ENCODE measurements at regions not wholly inside any gene's neighbourhood (a gene's known extent, or its start where the extent isn't known, plus 50 kb on each side); places are given as distances from the start of the nearest gene placed in this dataset.
"Not testable (repeated sequence)": the region's sequence is repeated elsewhere in the genome, so short reads cannot be mapped to it uniquely, and the experiment has no call there.

DNA sequence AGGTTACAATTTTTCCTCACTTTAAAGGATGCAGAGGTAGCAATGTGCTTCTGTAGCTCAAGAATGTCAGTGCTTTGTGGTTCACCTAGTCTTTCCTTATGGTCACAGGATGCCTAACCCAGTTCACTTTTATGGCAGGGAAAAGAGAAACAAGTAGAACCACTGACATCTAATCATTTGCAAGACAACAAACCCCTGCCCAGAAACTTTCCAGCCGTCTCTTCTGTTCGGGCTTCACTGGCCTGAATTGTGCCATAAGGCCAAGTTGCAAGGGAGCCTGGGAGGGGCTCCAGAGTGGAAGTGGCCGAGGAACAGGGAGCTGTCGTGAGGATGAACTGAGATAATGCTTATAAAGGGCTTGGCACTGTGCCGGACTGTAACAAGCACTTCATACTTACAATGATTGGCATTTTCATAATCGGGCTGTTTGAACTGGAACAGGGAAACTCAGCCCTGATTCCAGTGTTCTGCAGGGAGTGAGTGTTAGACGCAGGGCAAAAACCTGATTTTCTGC lies 212.6 kb downstream of the BCAS1 start:
- peak in 1 of 2 donors; percentile 25 for DNase-seq
- H3K36me3 ChIP-seq, result no peaks in the 10 kb centered on the region
- TF ChIP-seq, protein P1, sequence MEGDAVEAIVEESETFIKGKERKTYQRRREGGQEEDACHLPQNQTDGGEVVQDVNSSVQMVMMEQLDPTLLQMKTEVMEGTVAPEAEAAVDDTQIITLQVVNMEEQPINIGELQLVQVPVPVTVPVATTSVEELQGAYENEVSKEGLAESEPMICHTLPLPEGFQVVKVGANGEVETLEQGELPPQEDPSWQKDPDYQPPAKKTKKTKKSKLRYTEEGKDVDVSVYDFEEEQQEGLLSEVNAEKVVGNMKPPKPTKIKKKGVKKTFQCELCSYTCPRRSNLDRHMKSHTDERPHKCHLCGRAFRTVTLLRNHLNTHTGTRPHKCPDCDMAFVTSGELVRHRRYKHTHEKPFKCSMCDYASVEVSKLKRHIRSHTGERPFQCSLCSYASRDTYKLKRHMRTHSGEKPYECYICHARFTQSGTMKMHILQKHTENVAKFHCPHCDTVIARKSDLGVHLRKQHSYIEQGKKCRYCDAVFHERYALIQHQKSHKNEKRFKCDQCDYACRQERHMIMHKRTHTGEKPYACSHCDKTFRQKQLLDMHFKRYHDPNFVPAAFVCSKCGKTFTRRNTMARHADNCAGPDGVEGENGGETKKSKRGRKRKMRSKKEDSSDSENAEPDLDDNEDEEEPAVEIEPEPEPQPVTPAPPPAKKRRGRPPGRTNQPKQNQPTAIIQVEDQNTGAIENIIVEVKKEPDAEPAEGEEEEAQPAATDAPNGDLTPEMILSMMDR (IDR thresholded peaks at IDR 0.05), result no peak
- no peaks in the 10 kb centered on the region for H3K27me3 ChIP-seq
- intact Hi-C loops (cut with DNase I; ENCODE audit: low total_unique reads), result no loop called here
- no peak overlapping the region for H3K4me3 ChIP-seq
- no peaks in the 10 kb centered on the region for H3K4me1 ChIP-seq
- H3K27ac ChIP-seq, result no peak overlapping the region
- no peaks in the 10 kb centered on the region for H3K9me3 ChIP-seq

DNA sequence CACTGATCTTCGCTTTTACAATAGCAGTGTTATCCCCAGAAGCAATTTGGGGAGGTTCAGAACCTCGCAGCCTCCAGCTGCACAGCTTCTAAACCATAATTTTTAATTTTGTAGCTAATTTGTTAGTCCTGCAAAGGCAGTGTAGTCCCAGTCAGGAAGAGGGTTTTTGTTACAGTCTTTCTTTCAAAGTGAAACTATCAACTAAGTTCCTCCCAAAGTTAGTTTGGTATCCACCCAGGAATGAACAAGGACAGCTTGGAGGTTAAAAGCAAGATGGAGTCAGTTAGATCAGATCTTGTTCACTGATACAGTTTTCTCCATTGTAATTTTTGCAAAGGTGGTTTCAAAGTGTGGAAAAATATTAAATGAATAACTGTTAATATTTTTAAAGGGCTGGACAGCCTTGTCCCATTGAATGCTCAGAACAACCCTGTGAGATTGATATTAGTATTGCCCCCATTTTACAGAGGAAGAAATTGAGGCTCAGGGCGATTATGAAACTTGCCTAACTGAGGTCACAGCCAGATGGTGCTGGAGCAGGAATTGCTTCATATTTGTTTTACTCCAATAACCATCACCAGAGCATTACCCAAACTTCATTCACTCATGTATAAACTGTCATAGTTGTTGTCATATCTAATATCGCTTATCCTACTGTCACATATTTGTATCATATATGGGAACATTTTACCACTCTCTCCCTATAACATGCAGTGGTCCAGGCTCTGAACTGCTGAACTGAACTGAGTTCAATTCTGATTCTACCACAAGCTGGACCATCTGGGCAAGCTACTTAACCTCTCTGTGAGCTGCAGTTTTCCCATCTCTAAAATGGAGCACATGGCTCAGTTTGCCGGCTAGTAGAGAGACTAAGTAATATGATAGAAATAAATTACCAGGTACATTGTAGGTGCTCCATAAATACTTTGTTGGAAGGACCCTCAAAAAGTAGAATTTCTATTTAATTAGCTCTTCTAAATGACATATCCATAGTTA lies 213.8 kb downstream of the BCAS1 start:
- H3K4me3 ChIP-seq, result no peak overlapping the region
- TF ChIP-seq, protein P1 (IDR thresholded peaks at IDR 0.05), result no peak
- no peaks in the 10 kb centered on the region for H3K4me1 ChIP-seq
- no peak for DNase-seq
- no peaks in the 10 kb centered on the region for H3K9me3 ChIP-seq
- H3K27ac ChIP-seq, result no peak overlapping the region
- intact Hi-C loops (cut with DNase I; ENCODE audit: low total_unique reads), result no loop called here
- no peaks in the 10 kb centered on the region for H3K27me3 ChIP-seq
- H3K36me3 ChIP-seq, result no peaks in the 10 kb centered on the region

DNA sequence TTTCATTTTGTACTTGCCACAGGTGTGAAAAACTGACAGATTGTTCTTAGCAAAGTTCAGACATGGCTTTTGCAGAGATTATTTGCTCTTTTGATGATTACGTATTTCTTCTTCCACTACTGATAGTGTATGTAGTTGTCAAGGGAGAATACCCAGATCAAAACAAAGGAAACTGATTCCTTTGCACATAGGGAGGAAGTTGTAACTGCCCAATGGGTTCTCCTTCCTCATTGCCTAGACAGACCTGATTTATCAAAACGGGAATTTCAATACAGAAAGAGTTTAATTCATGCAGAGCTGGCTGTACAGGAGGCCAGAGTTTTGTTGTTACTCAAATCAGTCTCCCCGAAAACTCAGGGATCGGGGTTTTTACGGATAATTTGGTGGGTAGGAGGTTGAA lies 214.7 kb downstream of the BCAS1 start:
- H3K27ac ChIP-seq, result no peak overlapping the region
- H3K4me1 ChIP-seq, result no peaks in the 10 kb centered on the region
- no peaks in the 10 kb centered on the region for H3K36me3 ChIP-seq
- H3K4me3 ChIP-seq, result no peak overlapping the region
- H3K27me3 ChIP-seq, result no peaks in the 10 kb centered on the region
- TF ChIP-seq, protein P1 (IDR thresholded peaks at IDR 0.05), result no peak
- intact Hi-C loops (cut with DNase I; ENCODE audit: low total_unique reads), result no loop called here
- H3K9me3 ChIP-seq, result no peaks in the 10 kb centered on the region
- DNase-seq, result no peak

DNA sequence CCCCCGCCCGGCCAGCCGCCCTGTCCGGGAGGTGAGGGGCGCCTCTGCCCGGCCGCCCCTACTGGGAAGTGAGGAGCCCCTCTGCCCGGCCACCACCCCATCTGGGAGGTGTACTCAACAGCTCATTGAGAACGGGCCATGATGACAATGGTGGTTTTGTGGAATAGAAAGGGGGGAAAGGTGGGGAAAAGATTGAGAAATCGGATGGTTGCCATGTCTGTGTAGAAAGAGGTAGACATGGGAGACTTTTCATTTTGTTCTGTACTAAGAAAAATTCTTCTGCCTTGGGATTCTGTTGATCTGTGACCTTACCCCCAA lies 215.8 kb downstream of the BCAS1 start:
- H3K36me3 ChIP-seq; intact Hi-C loops (cut with DNase I; ENCODE audit: low total_unique reads); H3K27me3 ChIP-seq; H3K9me3 ChIP-seq; H3K4me3 ChIP-seq; H3K27ac ChIP-seq; DNase-seq; H3K4me1 ChIP-seq: not testable (repeated sequence)

DNA sequence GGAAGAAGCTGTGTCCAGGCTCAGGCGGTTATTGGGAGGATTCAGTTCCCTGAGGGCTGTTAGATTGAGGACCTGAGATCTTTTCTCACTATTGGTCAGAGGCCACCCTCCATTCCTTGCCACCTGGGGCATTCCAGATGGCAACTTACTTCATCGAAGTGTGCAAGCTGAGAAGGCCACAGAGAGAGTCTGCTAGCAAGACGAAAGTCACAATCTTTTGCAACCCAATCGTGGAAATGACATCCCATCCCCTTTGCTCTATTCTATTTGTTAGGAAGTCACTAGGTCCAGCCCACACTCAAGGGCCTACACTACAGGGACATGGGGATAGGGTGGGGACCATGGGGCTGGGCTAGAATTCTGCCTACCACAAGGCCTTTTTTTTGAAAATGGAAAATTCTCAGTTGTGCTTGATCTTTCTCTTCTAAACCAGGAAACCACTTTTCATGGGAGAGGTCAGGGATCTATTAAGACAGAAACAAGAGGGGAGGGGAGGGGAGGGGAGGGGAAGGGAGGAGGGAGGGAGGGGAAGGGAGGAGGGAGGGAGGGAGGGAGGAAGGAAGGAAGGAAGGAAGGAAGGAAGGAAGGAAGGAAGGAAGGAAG lies 217.2 kb downstream of the BCAS1 start:
- no peak overlapping the region for H3K27ac ChIP-seq

More for the DNA sequence above, 217.2 kb downstream of the BCAS1 start:
- Histone ChIP-seq H3K4me3 (no peak overlapping the region), H3K4me1 (no peaks in the 10 kb centered on the region), H3K27me3 (no peaks in the 10 kb centered on the region), H3K9me3 (no peaks in the 10 kb centered on the region), H3K36me3 (no peaks in the 10 kb centered on the region)
- TF ChIP-seq, protein P1 (IDR thresholded peaks at IDR 0.05), result no peak
- no peak for DNase-seq
- intact Hi-C loops (cut with DNase I; ENCODE audit: low total_unique reads), result no loop called here
